ENCODE measurements at regions not wholly inside any gene's neighbourhood (a gene's known extent, or its start where the extent isn't known, plus 50 kb on each side); places are given as distances from the start of the nearest gene placed in this dataset.

- TF ChIP-seq, protein P1, sequence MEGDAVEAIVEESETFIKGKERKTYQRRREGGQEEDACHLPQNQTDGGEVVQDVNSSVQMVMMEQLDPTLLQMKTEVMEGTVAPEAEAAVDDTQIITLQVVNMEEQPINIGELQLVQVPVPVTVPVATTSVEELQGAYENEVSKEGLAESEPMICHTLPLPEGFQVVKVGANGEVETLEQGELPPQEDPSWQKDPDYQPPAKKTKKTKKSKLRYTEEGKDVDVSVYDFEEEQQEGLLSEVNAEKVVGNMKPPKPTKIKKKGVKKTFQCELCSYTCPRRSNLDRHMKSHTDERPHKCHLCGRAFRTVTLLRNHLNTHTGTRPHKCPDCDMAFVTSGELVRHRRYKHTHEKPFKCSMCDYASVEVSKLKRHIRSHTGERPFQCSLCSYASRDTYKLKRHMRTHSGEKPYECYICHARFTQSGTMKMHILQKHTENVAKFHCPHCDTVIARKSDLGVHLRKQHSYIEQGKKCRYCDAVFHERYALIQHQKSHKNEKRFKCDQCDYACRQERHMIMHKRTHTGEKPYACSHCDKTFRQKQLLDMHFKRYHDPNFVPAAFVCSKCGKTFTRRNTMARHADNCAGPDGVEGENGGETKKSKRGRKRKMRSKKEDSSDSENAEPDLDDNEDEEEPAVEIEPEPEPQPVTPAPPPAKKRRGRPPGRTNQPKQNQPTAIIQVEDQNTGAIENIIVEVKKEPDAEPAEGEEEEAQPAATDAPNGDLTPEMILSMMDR (IDR thresholded peaks at IDR 0.05): no peak
These were observed 1038.5 kb downstream of the JRKL start for GRCh38 chr11:97428247-97428790.

GRCh38 chr11:97430877-97431276, 1041.1 kb downstream of the JRKL start:
- TF ChIP-seq, protein P1 (IDR thresholded peaks at IDR 0.05): no peak

DNA sequence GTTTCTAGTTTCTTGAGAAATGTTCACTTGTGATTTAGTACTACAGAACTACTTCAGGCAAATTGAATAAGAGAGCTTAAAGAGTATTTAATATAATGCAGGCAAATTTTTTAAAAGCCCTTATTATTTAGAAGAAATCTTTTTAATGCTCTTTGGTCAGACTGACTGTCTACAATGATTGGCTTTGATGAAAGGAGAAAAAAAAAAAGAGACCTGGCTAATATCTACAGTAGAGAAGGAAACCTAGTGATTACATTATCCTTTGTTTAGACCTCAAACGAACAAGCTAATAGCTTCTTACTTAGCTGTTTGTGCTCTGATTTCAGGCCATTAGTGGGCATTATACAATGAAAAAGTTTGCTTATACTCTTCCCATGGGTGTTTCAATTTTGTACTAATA, 1043.1 kb downstream of the JRKL start:
- TF ChIP-seq, protein P1 (IDR thresholded peaks at IDR 0.05): no peak

DNA sequence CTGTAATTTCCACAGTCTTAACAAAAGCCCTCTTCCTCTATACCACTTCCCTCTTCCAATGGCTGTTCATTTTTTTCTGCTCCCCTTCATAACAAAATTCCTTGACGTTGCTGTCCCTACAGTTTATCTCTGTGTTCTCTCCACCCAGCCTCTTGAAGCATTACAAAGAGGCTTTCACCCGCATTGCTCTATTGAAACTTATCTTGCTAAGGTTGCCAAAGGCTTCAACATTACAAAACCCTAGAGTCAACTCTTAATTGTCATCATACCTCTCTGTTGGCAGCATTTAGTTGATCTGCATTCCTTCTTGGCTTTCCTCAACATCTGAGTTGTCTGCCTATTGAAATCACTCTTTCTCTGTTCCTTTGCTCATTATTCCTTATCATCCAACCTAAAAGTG, 1055.7 kb downstream of the JRKL start:
- TF ChIP-seq, protein P1 (IDR thresholded peaks at IDR 0.05): no peak

DNA sequence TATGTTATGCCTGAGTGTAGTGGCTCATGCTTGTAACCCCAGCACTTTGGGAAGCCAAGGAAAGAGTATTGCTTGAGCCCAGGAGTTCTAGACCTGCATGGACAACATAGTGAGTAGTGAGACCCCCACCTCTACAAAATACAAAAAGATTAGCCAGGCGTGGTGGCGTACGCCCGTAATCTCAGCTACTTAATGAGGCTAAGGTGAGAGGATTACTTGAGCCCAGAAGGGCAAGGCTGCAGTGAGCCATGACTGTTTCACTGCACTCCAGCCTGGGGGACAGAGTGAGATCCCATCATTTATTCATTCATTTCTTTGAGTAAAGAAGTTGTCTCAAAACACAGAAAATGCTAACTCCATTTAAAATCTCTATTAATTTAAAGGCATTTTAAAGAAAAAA, 1061.6 kb downstream of the JRKL start:
- TF ChIP-seq, protein P1 (IDR thresholded peaks at IDR 0.05): no peak

GRCh38 chr11:97454988-97455387, 1065.2 kb downstream of the JRKL start:
- TF ChIP-seq, protein P1 (IDR thresholded peaks at IDR 0.05): peak; percentile 79

DNA sequence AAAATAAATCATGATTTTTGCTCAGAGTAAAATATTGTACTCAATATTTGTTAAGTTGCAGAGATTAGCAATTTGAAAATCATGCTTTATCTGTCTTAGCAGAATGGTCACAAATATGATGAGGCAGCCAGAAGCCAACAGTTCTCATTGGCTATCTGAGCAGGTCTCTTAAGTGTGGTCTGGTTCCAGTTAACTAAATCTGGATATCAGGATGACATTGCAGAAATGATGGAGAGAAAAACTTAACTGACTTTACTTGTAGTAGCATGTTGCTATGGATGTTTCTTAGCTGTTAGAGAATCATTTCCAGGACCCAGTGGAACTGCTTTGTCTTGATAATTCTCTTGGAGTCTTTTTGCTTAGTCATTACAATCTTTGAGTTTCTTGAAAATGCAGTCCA, 1070.3 kb downstream of the JRKL start:
- TF ChIP-seq, protein P1 (IDR thresholded peaks at IDR 0.05): no peak
